DMS114 treated with DMSO at 0.1 percent for 48 hours (cell line): ENCODE measurements at regions not wholly inside any gene's neighbourhood (a gene's known extent, or its start where the extent isn't known, plus 50 kb on each side); places are given as distances from the start of the nearest gene placed in this dataset.
"Not testable (repeated sequence)": the region's sequence is repeated elsewhere in the genome, so short reads cannot be mapped to it uniquely, and the experiment has no call there.

Experiments used
- DNase-seq: peaks from one replicate; lab custom pipeline; 2025; ENCODE audit not compliant: unreplicated experiment; lab: John Stamatoyannopoulos, UW

DNA sequence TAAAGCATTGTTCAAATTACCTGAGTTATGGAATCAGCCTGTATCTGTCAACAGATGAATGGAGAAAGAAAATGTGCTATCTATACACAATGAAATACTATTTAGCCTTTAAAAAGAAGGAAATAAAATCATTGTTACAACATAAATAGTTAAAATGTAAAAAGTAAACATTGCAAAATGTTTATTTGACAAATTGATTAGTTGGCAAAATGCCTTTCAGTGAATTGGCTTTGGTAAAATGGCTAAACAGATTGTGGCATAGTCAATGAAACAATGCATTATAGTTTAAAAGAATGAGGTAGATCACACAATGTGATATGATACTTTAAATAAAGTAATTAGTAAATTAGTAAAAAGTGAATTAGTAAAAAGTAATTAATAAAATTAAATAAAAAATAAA is 204.8 kb upstream of the MAGI2 start:
- DNase-seq, result no peak

DNA sequence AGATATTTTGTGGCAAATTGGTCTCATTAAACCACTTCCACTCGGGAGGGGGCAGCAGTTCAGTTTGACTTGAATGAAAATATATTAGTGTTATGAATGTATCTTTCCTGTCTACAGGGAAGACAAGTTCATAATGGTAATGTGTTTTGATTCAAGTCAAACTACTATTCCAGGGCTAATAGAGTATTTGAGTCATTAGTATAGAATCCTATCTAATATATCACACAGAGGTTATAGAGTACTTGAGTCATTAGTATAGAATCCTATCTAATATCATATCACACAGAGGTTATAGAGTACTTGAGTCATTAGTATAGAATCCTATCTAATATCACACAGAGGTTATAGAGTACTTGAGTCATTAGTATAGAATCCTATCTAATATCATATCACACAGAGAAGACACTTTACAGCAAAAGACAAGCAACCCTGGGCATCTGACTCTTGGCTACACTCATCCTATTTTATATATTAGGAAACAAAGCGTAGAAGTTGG is 199.7 kb upstream of the MAGI2 start:
- DNase-seq, result no peak

DNA sequence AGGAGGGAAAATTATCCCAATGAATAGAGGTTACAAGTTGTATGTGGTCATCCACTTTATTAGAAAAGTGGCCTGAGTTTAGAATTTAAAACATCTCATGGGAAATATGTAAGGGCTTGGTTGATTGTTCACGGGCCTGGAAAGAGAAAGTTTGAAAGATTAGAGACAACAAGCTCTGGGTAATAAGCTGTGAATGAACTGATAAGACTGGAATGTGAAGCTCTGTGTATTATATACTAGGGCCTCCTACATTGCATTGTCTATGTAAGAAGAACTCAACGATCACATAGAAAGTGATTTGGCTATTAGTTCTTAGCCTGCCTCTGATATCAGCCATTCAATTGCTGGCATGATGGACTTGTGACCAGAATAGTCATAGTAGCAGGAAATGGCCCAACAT is 199.2 kb upstream of the MAGI2 start:
- DNase-seq, result no peak

DNA sequence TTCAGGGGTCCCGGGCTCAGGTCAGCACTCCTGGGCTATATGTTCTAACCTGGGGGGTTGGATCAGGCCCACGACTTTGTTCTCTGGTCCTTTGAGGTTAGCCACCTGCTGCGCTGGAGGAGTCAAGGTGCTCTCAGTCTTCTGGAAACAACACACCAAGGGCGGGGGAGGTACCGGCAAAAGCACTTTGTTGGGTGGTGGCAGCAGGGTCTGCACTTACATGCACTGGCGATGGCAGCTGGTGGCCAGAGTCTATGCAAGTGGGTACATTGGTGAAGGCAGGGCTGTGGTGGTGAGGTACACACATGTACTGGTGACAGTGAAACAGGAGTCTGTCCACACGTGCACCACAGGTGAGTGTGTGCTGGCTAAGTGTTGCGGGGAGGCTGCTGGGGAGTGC is 194.2 kb upstream of the MAGI2 start:
- DNase-seq, result no peak

DNA sequence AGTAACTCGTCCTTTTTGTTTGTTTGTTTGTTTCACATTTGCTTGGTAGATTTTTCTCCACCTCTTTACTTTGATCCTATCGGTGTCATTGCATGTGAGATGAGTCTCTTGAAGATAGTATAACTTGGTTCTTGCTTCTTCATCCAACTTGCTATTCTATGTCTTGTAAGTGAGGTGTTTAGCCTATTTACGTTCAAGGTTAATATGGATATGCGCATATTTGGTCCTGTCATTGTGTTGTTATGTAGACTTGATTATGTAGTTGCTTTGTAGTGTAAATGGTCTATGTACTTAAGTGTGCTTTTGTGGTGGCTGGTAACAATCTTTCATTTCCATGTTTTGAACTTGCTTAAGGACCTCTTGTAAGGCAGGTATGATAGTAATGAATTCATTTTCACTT is 192.8 kb upstream of the MAGI2 start:
- no peak for DNase-seq

DNA sequence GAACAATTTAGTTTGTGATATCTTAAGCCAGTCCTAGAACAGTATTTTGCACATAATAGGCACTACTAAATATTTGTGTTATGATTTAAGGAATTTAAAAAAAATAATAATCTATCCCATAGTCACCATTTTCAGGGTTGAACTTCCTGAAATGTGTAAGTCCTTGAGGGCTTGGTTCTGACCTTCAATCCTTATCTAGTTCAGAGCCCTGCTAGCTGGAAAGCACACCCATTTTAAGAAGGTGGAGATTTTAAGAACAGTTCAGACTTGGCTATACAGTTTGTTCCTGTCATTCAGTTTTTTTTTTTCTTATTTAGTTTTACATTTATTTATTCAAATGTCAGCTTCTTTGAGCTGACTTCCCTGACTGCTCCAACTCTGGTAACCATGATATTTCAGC is 183.4 kb upstream of the MAGI2 start:
- DNase-seq, result no peak

DNA sequence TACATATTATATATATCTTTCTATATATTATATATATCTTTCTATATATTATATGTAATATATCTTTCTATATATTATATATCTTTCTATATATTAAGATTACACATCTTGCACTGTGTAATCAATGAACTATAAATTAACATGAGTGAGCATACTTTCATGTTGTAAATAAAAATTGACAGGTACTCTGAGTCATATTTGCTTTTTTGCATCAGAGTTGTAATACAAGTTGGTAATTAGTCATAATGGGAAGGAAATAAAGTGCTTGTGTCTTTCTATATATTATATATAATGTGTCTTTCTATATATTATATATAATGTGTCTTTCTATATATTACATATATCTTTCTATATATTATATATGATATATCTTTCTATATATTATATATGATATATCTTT is 172.5 kb upstream of the MAGI2 start:
- not testable (repeated sequence) for DNase-seq

DNA sequence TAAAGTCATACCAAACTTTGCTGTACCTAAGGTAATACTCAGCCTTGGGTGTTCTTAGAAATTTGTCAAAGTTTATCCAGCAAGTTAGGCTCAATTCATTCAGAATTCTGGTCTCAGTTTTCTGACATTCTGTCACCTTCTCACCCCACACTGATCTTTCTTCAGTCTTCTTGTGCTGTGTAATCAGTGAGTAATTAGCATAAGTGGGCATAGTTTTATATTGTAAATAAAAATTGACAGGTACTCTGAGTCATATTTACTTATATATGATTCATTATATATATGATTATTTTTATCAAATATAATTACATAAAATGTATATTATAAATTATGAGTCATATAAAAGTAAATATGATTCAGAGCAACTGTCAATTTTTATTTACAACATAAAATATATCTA is 170.9 kb upstream of the MAGI2 start:
- DNase-seq, result no peak

DNA sequence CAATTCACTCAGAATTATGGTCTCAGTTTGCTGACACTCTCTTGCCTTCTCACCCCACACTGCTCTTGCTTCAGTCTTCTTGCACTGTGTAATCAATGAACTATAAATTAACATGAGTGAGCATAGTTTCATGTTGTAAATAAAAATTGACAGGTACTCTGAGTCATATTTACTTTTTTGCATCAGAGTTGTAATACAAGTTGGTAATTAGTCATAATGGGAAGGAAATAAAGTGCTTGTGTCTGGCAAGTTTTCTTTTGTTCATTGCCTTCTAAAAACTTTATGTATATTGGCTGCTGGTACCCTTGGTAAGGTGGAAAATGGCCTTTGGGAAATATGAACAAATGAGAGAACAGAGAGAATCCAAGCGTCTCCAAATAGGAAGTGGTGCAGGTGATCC is 169.3 kb upstream of the MAGI2 start:
- no peak for DNase-seq

DNA sequence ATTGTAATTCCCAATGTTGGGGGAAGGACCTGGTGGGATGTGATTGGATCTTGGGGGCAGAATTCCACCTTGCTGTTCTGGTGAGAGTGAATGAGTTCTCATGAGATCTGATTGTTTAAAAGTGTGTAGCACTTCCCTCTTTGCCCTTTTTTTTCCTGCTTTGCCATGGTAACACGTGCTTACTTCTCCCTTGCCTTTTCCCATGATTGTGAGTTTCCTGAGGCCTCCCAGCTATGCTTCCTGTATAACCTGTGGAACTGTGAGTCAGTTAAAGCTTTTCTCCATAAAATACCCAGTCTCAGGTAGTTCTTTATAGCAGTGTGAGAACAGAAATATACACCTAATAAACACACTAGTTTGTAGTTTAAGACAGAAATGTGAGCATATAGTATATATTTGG is 166.8 kb upstream of the MAGI2 start:
- DNase-seq, result no peak

DNA sequence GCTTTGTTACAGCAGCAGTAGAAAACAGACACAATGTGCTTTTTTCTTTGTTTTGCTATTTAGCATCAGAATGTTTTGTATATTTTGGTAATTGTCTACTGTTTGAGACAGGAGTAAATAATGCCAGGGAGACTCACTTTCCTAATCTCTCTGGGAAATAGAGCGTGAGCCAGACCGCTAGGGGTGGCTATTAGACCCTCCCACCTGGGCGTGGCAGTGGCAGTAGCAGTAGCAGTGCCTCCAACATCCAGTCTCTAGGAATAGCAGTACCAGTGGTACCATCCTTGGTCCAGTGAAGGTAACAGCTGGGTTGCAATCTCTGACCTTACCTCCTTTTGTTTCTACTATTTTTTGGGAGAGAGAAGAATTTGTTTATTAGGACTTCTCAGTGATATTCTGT is 165.7 kb upstream of the MAGI2 start:
- DNase-seq, result no peak

DNA sequence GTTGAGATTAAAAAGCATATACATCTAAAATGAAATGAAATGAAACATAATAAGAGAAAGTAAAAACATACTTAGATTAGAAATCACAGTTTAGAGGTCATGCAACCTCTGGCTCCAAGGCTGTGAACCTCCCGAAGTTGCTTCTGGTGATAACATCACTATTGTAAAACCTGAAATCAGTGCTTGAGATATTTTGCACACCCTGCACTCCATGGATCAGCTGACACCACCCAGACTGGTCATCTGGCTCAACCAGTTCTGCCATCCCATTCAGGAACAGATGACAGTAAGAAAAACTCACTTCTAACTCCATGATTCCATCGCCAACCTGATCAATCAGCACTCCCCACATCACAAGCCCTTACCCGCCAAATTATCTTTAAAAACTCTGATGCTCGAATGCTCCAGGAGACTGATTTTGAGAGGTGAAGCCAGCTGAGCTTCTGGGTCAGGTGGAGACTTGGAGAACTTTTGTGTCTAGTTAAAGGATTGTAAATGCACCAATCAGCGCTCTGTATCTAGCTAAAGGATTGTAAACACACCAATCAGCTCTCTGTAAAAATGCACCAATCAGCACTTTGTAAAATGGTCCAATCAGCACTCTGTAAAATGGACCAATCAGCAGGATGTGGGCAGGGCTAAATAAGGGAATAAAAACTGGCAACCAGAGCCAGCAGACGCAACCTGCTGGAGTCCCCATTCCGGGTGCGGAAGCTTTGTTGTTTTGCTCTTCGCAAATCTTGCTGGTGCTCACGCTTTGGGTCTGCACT is 162.6 kb upstream of the MAGI2 start:
- no peak for DNase-seq

DNA sequence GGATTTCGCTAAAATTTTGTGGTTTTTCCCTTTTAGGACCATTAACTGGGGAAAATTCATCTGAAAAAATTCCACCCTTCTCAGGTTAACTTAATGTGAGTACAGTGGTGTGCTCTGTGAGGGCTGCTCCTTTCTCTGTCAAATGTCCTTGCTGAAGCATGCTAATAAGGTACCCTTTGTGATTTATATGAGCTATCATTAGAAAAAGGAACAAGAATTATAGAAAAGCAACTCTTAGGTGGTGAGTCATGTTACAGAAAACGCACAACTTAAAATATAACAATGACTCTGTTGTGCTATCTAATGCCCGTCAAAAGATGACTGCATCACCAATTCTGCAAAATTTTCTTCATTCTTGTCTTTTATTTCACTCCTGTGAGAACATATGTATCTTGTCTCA is 162.0 kb upstream of the MAGI2 start:
- no peak for DNase-seq

DNA sequence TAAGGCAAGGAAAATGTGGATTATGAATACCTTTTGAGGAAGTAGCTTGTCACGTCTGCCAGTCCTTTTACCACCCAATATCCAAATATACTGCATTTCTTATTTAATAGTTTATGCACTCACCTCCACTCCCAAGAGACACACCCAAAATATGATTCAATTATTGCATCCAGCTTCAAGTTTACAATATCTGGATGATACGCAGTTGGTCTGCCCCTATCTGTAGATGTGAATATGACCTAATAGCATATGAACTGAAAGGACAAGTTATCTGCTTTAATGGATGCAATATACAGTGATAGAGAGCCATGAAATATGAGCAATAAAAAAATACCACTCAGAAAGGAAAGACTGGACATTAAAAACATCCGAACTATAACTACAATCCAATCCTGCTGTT is 159.4 kb upstream of the MAGI2 start:
- DNase-seq, result no peak

DNA sequence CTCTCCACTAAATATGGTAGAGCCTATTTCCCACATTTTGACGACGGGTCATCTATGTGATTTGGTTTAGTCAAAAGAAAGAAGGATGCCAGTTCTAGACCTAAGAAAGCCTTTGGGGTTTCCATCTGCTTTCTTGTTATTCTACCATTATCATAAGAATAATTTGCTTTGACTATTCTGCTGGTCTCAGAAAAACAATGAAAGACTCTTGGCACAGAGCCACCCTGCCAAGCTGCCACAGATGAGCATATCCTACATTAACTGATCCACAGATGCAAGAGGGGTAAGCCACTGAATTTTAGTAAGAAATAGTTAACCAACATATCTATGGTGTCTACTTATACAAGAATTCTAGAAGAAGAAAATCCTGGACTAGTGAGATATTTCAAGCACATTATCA is 158.6 kb upstream of the MAGI2 start:
- DNase-seq, result no peak

DNA sequence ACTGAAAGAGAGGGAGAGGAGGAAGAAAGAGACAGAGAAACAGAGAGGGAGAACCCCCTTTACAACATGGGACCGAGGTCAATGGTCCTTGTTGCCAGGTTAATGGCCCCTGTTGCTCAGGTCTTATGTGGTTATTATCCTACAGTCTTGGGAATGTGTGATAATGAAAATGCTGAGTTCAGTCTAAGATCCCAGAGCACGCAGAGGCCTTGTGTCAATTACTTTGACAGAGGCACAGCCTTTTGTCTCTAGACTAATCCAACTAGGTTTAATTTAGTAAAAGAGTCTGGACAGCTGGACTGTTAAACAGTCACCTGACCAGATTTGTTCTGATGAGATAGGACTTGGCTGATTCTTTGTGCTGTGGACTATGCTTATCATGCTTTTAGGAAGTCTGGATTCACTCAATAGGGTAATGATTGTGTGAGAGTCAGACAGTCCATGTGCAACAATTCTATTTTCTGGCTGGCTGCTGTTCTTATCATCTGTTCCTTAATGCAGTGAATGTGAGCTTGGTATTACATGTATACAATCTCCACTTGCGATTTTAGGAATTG is 157.4 kb upstream of the MAGI2 start:
- no peak for DNase-seq

DNA sequence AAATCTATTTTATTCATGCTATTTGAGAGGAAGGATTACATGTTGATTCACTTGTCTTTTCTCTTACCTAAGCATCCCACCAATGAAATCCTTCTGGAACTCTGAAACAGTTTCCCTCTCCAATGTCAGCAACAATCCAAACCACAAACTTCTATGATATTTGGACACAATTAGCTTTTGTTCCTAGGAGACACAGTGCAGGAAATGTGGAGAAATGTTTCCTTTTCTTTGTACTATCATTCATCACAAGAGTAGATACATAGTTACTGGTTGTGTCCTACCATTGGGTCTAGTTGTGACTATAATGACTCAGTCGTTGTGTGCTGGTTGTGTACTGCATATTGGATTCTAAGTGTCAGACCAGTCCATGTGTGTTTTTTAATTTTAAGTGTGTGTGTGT is 156.8 kb upstream of the MAGI2 start:
- no peak for DNase-seq

DNA sequence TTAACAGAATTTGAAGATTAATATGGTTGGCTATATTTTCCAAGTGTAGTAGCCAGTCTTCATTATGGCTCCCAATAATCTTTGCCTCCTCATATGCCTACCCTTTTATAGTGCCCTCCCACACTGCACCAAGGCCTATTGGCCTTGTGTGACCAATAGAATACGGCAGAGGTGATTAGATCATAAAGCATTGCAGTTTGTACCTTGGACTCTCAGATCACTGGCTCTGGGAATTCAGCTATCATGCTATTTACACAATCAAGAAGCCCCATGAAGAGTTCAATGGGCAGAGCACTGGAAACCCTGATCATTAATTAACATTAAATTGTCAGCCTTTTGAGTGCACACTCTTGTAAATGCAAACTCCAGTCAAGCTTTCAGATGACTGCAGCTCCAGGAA is 154.5 kb upstream of the MAGI2 start:
- no peak for DNase-seq

DNA sequence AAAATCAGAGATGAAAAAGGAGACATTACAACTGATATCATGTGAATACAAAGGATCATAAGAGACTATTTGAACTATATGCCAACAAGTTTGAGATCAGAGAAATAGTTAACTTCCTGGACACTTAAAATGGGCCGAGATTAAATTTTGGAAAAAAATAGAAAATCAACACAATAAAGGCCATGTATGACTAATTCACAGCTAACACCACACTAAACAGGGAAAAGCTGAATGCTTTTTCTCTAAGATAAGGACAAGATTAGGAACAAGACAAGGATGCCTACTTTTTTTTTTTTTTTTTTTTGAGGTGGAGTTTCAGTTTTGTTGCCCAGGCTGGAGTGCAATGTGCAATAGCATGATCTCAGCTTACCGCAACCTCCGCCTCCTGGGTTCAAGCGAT is 151.4 kb upstream of the MAGI2 start:
- no peak for DNase-seq

DNA sequence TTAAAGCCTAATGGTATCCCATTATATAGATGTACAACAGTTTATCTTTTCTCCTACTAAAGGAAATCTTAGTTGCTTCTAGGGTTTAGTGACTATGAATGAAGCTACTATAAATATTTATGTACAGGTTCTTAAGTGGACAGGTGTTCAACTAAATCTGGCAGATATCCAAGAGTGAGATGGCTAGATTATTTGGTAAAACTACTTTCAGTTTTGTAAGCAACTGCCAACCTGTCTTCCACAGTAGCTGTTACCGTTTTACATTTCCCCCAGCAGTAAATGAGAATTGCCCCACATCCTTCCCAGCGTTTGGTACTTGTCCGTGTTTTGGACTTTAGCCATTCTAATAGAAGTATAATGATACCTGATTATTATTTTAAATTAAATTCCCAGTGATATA is 144.9 kb upstream of the MAGI2 start:
- no peak for DNase-seq

DNA sequence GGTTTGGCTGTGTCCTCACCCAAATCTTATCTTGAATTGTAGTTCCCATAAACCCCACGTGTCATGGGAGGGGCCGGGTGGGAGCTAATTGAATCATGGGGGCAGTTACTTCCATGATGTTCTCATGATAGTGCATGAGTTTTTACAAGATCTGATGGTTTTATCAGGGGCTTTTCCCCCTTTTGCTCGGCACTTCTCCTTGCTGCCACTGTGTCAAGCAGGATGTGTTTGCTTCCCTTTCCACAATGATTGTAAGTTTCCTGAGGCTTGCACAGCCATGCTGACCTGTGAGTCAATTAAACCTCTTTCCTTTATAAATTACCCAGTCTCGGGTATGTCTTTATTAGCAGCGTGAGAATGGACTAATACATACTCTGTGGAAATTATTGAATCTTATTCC is 141.2 kb upstream of the MAGI2 start:
- DNase-seq, result not testable (repeated sequence)

DNA sequence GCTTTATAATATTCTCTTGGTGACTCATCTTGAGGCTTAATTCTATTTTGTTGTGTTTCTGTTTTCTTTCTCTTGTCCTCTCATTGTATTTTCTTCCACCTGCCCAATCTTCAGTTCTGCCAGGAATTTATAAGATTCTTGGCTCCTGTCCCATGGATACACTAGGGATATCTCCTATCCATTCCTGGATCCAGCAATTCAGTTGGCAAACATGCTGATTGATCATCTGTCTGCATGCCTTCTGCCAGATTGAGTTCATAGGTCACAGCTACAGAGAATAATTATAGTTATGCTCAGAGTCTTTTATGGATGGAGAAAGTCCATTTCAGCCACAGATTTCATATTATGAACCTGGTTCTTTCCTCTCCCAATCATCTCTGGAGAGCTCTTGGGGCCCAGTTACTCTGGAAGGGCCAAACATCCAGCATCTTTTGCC is 140.4 kb upstream of the MAGI2 start:
- no peak for DNase-seq
